Endothelial cell of hepatic sinusoid (primary cell): ENCODE measurements at regions not wholly inside any gene's neighbourhood (a gene's known extent, or its start where the extent isn't known, plus 50 kb on each side); places are given as distances from the start of the nearest gene placed in this dataset.

ENCODE experiments used
- in situ Hi-C: cut with HindIII; loops from 2 replicates; pipeline ENCODE4 v1.10.0; 2017; ENCODE audit warnings: low sequenced_read_pairs

DNA sequence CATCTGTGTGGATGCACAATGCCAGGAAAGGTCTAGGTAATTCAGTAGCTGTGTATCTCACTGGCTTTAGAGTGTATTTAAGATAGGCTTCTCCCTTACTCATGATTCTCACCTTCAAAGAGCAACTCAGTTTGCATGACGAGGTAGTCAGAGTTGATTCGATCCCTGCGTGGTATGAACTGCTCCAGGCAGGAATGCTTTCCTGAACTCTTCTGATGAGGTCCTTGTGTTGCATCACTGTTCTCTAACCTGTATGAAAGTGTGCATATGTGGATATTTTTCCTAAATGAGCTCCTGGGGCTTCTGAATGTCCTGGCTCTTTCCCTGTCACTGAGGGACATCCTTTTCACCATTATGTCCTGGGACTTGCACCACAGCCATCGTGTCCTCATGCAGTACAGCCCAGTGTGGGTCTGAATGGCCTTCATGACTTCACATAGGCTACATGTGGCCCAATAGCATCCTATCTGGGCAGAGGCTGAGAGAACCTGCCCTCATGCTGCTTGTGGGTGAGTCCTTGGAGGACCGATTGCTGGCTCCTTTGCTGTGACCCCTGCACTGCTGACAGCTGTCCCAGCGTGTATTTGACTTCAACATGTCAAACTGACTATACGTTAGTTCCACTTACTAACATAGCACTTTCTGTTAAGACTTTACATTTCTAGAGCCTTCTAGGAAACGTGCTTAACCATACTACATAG, 65.3 kb upstream of the WDR1 start:
- in situ Hi-C loops, result no loop called here

DNA sequence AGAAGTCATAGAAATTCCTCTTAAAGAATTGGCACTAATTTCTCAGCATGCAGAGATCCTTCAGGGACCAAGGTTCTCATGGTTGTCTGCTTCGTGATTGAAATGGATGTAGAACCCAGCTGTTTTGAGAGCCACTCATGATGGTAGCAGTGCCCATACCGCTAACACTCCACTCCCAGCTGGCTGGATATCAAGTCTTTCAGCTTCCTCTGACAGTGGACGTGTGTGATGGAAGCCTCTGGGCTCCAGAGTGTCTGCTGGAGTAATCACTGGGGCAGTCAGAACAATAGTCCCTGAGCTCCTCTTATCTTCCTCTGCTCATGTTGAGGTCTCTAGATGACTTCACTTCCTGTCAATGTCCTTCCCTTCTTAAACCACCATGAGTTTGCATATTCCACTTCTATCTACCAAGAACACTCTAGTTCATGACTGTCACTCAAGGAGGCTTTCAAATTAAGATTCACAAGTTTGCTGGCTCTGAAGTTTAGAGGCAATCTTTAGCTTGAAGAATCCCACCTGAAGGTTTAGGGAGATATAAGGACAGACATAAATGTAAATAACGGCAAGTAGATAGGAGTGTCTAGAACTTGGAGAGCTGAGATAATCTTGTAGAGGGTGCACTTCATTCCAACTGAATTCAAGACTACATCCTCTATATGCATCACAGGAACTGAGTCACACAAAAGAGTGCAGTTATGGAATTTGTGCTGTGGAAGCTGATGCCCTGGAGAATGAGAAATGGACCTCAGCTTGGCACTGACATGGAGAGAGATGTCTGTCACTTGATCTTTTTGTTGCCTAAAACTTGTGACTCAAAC, 64.5 kb upstream of the WDR1 start:
- in situ Hi-C loops, result no loop called here

- in situ Hi-C loops, result no loop called here
These were observed 64.0 kb upstream of the WDR1 start for GRCh38 chr4:10180603-10180926.

DNA sequence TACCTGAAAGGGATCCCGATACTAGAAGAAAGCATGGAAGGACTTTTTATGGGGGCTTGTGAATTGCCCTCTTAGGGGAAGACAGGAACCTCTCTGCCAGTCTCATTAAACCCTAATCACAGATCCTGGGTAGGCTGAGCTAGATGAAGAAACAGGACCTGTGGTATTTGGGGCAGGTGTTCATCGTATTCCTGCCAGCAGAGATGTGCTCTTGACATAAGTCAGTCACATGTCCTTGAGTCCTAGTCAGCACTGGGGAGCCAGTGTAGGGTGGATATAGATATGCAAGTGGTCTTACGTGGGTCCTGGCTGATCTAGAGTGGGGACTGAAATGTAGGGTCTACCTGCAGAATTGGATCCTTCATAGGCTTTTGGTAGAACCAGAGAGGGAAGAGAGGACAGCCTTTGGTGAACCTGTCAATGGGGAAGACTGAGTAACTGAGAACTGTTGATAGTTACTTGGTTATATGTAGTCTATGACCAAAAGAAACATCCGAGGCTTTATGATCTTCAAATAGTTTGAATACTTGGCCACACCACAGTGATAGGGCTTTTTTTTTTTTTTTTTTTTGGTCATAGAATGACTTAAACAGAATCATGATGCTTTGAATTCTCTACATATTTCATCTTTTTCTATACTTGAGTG, 63.5 kb upstream of the WDR1 start:
- in situ Hi-C loops, result loop anchor here (5.0 kb wide), 1 partner anchor 73 kb away; no protein-coding TSS in a partner anchor

GRCh38 chr4:10178763-10179162, 62.2 kb upstream of the WDR1 start:
- in situ Hi-C loops, result loop anchor here (5.0 kb wide), 1 partner anchor 71 kb away; no protein-coding TSS in a partner anchor

DNA sequence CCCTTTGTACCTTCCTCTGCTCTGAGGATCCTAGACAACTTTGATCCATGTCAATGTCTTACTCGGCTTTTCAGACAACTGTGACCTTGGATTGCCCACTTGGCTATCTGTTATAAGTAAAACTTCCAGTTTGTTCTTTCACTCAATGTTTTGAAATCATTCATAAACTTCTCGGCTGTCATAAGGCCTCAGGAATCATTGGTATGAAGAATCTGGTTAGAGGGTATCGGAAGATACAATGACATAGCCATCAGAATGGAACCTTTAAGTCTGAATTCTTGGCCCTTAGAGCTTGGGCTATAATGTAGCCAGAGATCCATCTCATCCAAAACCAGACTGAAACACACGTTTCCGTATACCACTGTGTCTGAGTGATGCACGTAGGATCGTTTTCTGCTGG, 59.0 kb upstream of the WDR1 start:
- in situ Hi-C loops, result loop anchor here (5.0 kb wide), 1 partner anchor 68 kb away; no protein-coding TSS in a partner anchor

DNA sequence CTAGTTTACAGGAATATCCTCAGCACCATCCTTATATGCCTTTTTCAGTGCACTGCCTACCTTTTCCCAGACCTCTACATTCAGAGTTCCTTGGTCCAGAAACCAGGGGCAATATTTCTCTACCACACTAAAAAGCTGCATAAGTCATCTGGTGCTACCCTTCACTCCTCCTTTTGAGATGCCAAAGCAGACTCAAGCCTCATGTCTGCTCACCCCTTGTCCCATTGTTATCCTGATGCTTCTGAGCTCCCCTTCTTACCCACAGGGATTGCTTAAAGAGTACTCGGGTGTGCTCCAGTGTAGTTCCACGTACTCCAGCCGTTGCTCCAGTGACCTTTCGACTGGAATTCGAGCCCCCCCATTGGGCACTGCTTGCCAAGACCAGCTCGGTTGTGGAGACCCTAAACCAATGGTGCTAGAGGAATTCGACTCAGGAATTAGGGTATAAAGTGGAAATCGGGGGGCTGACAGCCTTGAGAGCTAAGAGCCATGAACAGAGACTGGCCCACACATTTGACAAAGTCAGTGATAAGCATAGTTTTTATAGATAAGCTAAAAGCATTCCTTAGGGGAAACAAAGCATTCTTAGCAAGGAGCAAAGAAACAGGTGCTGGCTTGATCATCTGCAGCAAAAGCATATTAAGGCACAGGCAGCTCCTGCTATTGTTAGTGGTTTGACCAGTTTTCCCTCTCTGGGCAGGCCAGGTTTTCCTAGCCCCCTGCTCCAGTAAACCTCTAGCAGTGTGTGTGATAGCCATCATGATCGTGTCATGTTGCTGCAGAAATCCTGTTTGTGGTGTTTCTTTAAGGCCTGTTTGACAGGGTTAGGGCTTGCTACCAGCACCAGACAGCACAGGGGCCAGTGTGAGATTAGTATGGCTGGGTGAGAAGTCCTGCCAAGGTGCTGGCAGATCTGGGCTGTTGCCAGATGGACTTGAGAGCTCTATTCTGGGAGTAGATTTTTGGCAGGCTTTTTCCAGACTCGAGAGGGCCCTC, 57.5 kb upstream of the WDR1 start:
- in situ Hi-C loops, result loop anchor here (5.0 to 25.0 kb wide), 3 partner anchors 97 to 1238 kb away; no protein-coding TSS in a partner anchor

DNA sequence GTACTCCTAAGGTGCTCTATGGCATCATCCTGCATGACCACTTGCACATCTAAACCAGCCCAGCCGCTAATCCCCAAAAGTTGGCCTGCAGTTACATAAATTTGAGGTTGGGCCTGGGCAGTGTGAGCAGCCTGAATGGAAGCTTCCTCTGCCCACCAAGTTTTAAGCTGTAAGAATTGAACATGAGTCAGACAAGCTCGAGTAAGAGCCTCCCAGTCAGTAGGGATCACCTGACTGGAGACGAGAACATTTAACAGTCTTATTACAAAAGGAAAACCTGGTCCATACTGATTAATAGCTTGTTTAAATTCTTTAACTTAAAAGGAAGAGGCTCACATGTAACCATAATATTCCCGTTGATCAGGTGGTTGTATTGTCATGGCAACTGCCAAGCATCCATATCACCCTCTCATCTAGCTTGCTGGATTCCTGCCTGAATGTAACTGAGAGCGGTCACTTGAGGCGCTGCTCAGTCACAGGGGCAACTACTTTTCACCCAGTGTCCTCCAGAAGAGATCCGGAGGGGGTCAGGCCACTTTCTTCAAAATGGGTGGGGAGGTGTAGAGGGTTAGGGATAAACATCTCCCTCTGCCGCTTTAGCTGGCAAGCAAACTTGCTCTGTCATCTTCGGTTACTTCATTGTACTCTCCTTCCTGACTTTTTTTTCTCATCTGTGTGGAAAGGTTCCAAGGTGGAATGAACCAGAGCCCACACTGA, 56.6 kb upstream of the WDR1 start:
- in situ Hi-C loops, result loop anchor here (5.0 to 25.0 kb wide), 3 partner anchors 96 to 1239 kb away; no protein-coding TSS in a partner anchor

GRCh38 chr4:10172278-10172921, 55.8 kb upstream of the WDR1 start:
- in situ Hi-C loops, result loop anchor here (5.0 to 25.0 kb wide), 3 partner anchors 95 to 1240 kb away; no protein-coding TSS in a partner anchor

DNA sequence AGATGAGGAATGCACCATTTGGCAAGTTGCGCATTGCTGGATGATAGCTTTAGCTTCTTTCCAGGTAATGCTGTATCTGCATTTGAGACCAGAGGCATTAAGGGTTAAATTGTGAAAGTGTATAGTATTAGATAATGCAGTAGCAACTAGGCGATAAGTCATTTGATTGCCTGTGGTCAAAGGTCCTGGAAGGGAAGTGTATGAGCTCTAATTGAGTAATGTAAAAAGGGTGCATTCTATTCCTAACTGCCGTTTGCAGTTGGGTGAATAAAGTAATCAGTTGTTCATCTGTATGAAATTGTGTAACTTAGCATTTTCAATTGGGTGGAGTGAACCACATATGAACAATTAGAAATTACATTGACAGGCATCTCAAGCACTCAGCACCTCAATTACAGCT, 54.5 kb upstream of the WDR1 start:
- in situ Hi-C loops, result loop anchor here (5.0 to 25.0 kb wide), 3 partner anchors 94 to 1241 kb away; no protein-coding TSS in a partner anchor

DNA sequence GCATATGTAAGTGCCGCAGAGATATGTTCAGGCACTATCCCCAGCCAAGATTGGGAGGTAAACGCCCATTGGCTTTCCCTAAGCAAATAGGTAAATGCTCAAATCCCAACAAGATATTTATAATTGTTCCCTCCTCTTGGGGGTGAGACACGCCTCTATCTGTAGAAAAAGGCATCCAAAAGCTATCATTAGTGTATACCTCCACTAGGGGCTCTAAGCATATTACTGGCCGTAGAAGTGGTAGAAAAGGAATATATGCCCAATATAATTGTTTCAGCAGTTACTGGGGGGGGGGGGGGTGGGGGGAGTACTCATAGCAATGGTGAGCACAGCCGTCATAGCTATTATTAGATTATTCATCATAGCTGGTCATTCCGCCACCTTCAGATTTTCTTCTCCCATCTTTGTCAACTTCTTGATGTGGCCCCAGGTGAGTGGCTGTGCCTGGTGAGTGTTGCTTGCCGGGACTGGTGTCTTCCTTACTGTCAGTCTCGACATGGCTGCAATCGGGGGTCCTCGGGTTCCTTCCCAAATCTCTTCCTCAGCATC, 53.3 kb upstream of the WDR1 start:
- in situ Hi-C loops, result loop anchor here (5.0 to 25.0 kb wide), 4 partner anchors 93 to 1242 kb away; no protein-coding TSS in a partner anchor

DNA sequence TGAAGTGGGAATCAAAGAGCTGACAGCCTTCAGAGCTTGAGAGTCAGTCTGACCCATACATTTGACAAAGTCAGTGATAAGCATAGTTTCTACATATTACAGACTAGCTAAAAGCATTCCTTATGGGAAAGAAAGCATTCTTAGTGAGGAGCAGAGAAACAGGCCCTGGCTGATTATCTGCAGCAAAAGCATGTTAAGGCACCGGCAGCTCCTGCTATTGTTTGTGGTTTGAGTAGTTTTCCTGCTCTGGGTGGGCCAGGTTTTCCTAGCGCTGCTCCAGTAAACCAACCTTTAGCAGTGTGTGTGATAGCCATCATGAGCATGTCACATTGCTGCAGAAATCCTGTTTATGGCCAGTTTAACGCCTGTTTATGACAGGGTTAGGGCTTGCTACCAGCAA, 51.6 kb upstream of the WDR1 start:
- in situ Hi-C loops, result loop anchor here (5.0 to 25.0 kb wide), 2 partner anchors 369 to 1244 kb away; no protein-coding TSS in a partner anchor

DNA sequence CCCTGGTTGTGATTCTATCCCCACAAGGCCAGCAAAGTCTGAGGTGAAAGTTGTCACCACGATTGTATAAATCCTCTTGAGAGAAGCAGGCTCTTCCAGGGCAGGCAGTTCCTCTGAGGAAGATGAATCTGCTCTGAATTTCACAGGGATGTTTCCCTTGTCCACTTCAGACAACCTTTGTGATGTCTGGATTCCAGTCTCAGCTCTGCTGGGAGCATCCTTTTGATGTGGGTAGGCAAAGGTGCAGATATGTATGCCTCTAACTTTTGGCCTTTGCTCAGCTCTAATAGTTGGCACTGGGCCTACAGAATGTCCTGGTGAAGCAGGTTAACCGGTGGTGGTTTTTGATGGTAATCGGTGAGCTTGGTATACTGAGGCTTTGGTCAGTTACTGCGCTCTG, 50.6 kb upstream of the WDR1 start:
- in situ Hi-C loops, result loop anchor here (5.0 to 25.0 kb wide), 2 partner anchors 370 to 1245 kb away; no protein-coding TSS in a partner anchor
